Epithelial cell of proximal tubule (primary cell): ENCODE measurements at regions not wholly inside any gene's neighbourhood (a gene's known extent, or its start where the extent isn't known, plus 50 kb on each side); places are given as distances from the start of the nearest gene placed in this dataset.

Experiments
- DNase-seq: peaks from one replicate; pipeline ENCODE4 v3.0.0-alpha.2; 2011; ENCODE audit warnings: low read depth
- H3K4me3 ChIP-seq: 2 replicates; pipeline ENCODE4 v1.5.1; 2011; ENCODE audit warnings: low read depth, mild to moderate bottlenecking, low read length
- CTCF ChIP-seq: conservative IDR thresholded peaks from 2 replicates; pipeline ENCODE4 v1.5.1; 2012; ENCODE audit warnings: low read depth, mild to moderate bottlenecking, low read length

GRCh38 chr12:16474801-16475200 lies 127.4 kb downstream of the MGST1 start:
- no peak overlapping the region for H3K4me3 ChIP-seq
- TF ChIP-seq CTCF, result no peak
- DNase-seq, result no peak

- DNase-seq, result no peak
- TF ChIP-seq CTCF, result no peak
- no peak overlapping the region for H3K4me3 ChIP-seq
Observed at GRCh38 chr12:16475521-16475920, 128.1 kb downstream of the MGST1 start.

DNA sequence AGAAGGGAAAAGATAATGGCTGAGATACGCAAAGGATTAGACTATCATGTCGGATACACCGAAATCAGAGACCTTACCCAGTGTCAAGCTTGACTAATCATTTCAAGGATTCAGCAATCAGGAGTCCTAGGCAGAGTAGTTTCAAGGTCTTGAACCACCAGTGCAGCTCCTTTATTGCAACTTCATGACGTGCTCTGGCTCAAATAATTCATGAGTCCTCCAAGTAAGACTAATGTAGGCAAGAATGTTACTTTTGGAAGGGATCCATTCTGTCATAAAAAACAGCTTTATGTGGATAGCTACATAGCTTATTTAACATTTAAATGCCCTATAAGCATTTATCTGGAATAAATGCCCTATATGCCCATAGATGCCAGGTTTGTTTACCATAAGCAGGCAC lies 123.2 kb downstream of the LMO3 start:
- no peak for TF ChIP-seq CTCF
- DNase-seq, result no peak
- H3K4me3 ChIP-seq, result no peak overlapping the region

GRCh38 chr12:16492240-16492639 lies 113.7 kb downstream of the LMO3 start:
- no peak overlapping the region for H3K4me3 ChIP-seq
- DNase-seq, result no peak
- no peak for TF ChIP-seq CTCF

GRCh38 chr12:16492820-16493797 lies 112.9 kb downstream of the LMO3 start:
- no peak for DNase-seq
- no peak for TF ChIP-seq CTCF
- no peak overlapping the region for H3K4me3 ChIP-seq

DNA sequence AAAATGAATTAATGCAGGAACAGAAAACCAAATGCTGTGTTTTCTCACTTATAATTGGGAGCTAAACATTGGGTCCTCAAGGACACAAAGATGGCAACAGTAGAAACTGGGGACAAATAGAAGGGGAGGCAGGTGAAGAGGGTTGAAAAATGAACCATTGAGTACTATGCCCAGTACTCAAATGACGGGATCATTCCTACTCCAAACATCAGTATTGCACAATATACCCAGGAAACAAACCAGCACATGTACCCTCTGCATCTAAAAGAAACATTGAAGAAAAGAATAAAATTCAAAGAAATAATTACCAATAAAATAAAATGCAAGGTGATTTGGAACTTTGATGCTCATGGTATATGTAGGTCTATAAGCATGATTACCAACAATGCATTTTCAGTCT lies 110.8 kb downstream of the LMO3 start:
- H3K4me3 ChIP-seq, result no peak overlapping the region
- no peak for TF ChIP-seq CTCF
- DNase-seq, result no peak
